ENCODE measurements at regions not wholly inside any gene's neighbourhood (a gene's known extent, or its start where the extent isn't known, plus 50 kb on each side); places are given as distances from the start of the nearest gene placed in this dataset.

DNA sequence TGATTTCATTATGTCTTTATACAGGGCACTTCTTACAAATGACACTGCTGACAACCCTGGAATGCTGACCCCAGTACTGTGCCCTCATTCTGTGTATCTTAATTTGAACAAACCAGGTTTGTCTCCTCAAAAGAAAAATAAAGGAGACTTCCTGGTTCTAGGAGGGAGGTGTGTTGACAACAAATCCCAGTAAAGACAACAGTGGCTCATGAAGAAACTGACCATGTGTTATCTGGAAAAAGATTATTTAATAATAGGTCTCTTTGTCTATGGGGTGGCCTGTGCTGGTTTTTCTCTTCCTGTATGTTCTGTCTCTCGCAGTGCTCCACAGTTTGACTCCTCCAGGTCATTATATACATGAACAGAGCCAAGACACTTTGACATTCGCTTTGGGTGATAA lies 454.6 kb downstream of the LMO4 start:
- no peaks in the 10 kb centered on the region for H3K4me1 ChIP-seq (ENCODE audit: control insufficient read depth, insufficient read depth, low read length)
- CTCF ChIA-PET = no interaction called here
- 4% methylated on average over 2 of the region's 2 CpGs for WGBS (ENCODE audit: insufficient coverage, insufficient replicate concordance, low lambda C conversion rate, missing lambda C conversion rate)
- SMC1A ChIA-PET (ENCODE audit: uncharacterized antibody, unreplicated experiment) = no interaction called here
- H3K9me3 ChIP-seq (replicated peaks; ENCODE audit: control insufficient read depth, insufficient read depth, low read length) = no peaks in the 10 kb centered on the region
- BruUV-seq (replicated peaks) = no TSS peak
- H3K27me3 ChIP-seq (replicated peaks in 1 of 2; ENCODE audit: control insufficient read depth in 2 of 2, insufficient read depth in 2 of 2, low read length in 1 of 2) = no peaks in the 10 kb centered on the region
- RAD21 ChIA-PET (ENCODE audit: unreplicated experiment) = no interaction called here
- DNase-seq (ENCODE audit: low read depth, low spot score) (no peak), FAIRE-seq (no peak), ATAC-seq (no peak)
- POLR2A ChIA-PET = no interaction called here
- TF ChIP-seq HCFC1 (IDR thresholded peaks at IDR 0.05; ENCODE audit: low read length) (no peak), RCOR1 (conservative IDR thresholded peaks at IDR 0.05; ENCODE audit: low read depth, low read length) (no peak), JUND (IDR thresholded peaks at IDR 0.05; ENCODE audit: low read depth, low read length) (no peak), RELA (IDR thresholded peaks at IDR 0.05; ENCODE audit: borderline replicate concordance, partially characterized antibody) (no peak), ZZZ3 (IDR thresholded peaks at IDR 0.05; ENCODE audit: control insufficient read depth, insufficient read length, low read depth) (no peak), EZH2 (IDR thresholded peaks at IDR 0.05; ENCODE audit: borderline replicate concordance, control insufficient read depth, low read depth, low read length) (no peak), RAD21 (IDR thresholded peaks at IDR 0.05; ENCODE audit: insufficient read depth, low read depth, low read length) (no peak), TAF1 (IDR thresholded peaks at IDR 0.05; ENCODE audit: borderline replicate concordance, low read depth, low read length) (no peak)
- TF ChIP-seq, protein P1, sequence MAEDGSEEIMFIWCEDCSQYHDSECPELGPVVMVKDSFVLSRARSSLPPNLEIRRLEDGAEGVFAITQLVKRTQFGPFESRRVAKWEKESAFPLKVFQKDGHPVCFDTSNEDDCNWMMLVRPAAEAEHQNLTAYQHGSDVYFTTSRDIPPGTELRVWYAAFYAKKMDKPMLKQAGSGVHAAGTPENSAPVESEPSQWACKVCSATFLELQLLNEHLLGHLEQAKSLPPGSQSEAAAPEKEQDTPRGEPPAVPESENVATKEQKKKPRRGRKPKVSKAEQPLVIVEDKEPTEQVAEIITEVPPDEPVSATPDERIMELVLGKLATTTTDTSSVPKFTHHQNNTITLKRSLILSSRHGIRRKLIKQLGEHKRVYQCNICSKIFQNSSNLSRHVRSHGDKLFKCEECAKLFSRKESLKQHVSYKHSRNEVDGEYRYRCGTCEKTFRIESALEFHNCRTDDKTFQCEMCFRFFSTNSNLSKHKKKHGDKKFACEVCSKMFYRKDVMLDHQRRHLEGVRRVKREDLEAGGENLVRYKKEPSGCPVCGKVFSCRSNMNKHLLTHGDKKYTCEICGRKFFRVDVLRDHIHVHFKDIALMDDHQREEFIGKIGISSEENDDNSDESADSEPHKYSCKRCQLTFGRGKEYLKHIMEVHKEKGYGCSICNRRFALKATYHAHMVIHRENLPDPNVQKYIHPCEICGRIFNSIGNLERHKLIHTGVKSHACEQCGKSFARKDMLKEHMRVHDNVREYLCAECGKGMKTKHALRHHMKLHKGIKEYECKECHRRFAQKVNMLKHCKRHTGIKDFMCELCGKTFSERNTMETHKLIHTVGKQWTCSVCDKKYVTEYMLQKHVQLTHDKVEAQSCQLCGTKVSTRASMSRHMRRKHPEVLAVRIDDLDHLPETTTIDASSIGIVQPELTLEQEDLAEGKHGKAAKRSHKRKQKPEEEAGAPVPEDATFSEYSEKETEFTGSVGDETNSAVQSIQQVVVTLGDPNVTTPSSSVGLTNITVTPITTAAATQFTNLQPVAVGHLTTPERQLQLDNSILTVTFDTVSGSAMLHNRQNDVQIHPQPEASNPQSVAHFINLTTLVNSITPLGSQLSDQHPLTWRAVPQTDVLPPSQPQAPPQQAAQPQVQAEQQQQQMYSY (CRISPR knock-in tag; IDR thresholded peaks at IDR 0.05) = no peak
- H4K20me1 ChIP-seq (ENCODE audit: control insufficient read depth, insufficient read depth) = no peaks in the 10 kb centered on the region
- H3K4me3 ChIP-seq = no peak overlapping the region
- H2AFZ ChIP-seq (ENCODE audit: control insufficient read depth, low read depth, low read length) = no peak overlapping the region
- H3K27ac ChIP-seq (ENCODE audit: control insufficient read depth, insufficient read depth) = no peak overlapping the region
- intact Hi-C loops (cut with micrococcal nuclease; ENCODE audit: unreplicated experiment) = no loop called here
- no peak overlapping the region for H3K9ac ChIP-seq (ENCODE audit: control insufficient read depth, insufficient read depth, low read length)
- H3K36me3 ChIP-seq (ENCODE audit: control insufficient read depth in 2 of 2, insufficient read depth in 2 of 2, low read length in 1 of 2) = no peaks in the 10 kb centered on the region
- in situ Hi-C loops (cut with MboI) = no loop called here
- H3K4me2 ChIP-seq (ENCODE audit: control insufficient read depth, insufficient read depth) = no peak overlapping the region
- H3K79me2 ChIP-seq (ENCODE audit: control insufficient read depth, insufficient read depth, low read length) = no peaks in the 10 kb centered on the region

Data from GM12878 (cell line).